ENCODE measurements at regions not wholly inside any gene's neighbourhood (a gene's known extent, or its start where the extent isn't known, plus 50 kb on each side); places are given as distances from the start of the nearest gene placed in this dataset.

DNA sequence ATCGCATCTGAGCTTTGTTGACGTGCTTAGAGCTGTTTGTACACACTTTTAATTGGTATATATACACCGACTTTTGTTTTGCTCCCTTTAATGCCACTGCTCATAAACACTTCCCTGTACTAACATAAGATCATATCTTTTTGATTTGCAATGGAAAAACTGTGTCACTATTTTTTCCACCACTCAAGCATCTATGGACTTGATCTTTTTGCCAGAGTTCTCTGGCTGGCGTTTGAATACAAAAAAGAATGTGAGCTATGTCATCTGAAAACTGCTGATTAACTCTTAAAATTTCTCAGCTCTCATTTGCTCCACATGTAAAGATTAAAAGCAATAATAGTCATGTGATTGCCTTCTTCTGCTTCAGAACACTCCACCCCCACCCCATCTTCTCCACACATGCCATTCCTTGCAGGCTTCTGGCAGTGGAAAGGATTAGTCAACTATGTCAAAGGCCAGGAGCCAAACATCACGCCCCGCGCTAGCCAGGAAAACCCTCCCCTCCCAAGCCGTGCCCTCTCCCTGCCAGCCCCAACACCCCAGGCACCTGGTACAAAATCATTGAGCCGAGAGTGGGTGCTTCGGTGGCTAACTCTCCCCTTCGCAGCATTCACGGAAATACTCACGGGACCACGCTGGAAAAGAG, 123.4 kb upstream of the MEF2A start:
- no peak overlapping the region for H3K4me3 Mint-ChIP-seq (ENCODE audit: unreplicated experiment)
- H3K4me3 ChIP-seq (ENCODE audit: low read depth, low read length): no peak overlapping the region
- intact Hi-C loops (cut with micrococcal nuclease; ENCODE audit: unreplicated experiment): no loop called here
- no peak for TF ChIP-seq CTCF (IDR thresholded peaks at IDR 0.05; ENCODE audit: insufficient read depth in 1 of 2, low read depth in 1 of 2, low read length in 1 of 2, severe bottlenecking in 1 of 2, unreplicated experiment in 1 of 2)
- DNase-seq: no peak
- H3K36me3 ChIP-seq (ENCODE audit: control insufficient read depth, insufficient read depth, low read length): no peaks in the 10 kb centered on the region
- no TSS peak for BruUV-seq (replicated peaks)
- no peaks in the 10 kb centered on the region for H3K36me3 Mint-ChIP-seq (ENCODE audit: insufficient read depth, unreplicated experiment)
- no peaks in the 10 kb centered on the region for H3K9me3 ChIP-seq
- H3K27me3 Mint-ChIP-seq (ENCODE audit: insufficient read depth, unreplicated experiment): peaks cover 3% of the 10 kb centered on the region
- no peaks in the 10 kb centered on the region for H3K4me1 Mint-ChIP-seq (ENCODE audit: low read depth, unreplicated experiment)
- CTCF ChIA-PET: no interaction called here
- no peaks in the 10 kb centered on the region for H3K27me3 ChIP-seq (replicated peaks; ENCODE audit: control insufficient read depth, insufficient read depth, low read length)
- H3K27ac Mint-ChIP-seq (ENCODE audit: unreplicated experiment): no peak overlapping the region
- no peaks in the 10 kb centered on the region for H3K9me3 Mint-ChIP-seq (ENCODE audit: unreplicated experiment)
- no peaks in the 10 kb centered on the region for H3K4me1 ChIP-seq
- POLR2A ChIA-PET: no interaction called here

DNA sequence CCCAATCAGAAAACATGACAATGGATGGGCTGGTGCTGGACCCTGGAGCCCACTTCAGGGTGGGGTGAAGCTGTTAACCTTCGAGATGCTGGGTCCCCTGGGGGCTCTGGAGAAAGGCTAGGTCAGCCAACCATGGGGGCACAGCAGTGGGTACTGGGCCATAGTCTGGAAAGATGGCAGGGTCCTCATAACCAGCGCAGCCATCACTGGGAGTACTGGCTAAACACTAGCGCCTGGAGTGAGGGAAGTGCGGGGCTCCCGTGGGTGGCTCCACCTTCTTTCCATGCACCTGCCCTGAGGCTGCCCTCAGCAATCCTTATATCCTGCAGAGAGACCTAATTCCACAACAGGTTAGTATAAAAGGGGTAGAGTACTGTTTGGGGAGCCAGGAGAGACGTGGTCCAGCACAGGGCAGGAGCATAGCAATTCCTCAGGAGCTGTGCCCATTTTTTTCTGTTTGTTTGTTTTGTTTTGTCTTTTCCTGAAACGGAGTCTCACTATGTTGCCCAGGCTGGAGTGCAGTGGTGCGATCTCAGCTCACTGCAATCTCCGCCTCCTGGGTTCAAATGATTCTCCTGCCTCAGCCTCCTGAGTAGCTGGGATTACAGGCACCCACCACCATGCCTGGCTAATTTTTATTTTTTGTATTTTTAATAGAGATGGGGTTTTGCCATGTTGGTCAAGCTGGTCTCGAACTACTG, 122.6 kb upstream of the MEF2A start:
- no peaks in the 10 kb centered on the region for H3K36me3 Mint-ChIP-seq (ENCODE audit: insufficient read depth, unreplicated experiment)
- no peak overlapping the region for H3K4me3 Mint-ChIP-seq (ENCODE audit: unreplicated experiment)
- H3K27me3 ChIP-seq (replicated peaks; ENCODE audit: control insufficient read depth, insufficient read depth, low read length): no peaks in the 10 kb centered on the region
- H3K36me3 ChIP-seq (ENCODE audit: control insufficient read depth, insufficient read depth, low read length): no peaks in the 10 kb centered on the region
- H3K27me3 Mint-ChIP-seq (ENCODE audit: insufficient read depth, unreplicated experiment): peaks cover 3% of the 10 kb centered on the region
- TF ChIP-seq CTCF (IDR thresholded peaks at IDR 0.05; ENCODE audit: insufficient read depth in 1 of 2, low read depth in 1 of 2, low read length in 1 of 2, severe bottlenecking in 1 of 2, unreplicated experiment in 1 of 2): no peak
- DNase-seq: no peak
- H3K4me1 Mint-ChIP-seq (ENCODE audit: low read depth, unreplicated experiment): no peaks in the 10 kb centered on the region
- H3K27ac Mint-ChIP-seq (ENCODE audit: unreplicated experiment): no peak overlapping the region
- CTCF ChIA-PET: no interaction called here
- H3K9me3 ChIP-seq: no peaks in the 10 kb centered on the region
- intact Hi-C loops (cut with micrococcal nuclease; ENCODE audit: unreplicated experiment): no loop called here
- H3K4me3 ChIP-seq (ENCODE audit: low read depth, low read length): no peak overlapping the region
- no peaks in the 10 kb centered on the region for H3K4me1 ChIP-seq
- no peaks in the 10 kb centered on the region for H3K9me3 Mint-ChIP-seq (ENCODE audit: unreplicated experiment)
- POLR2A ChIA-PET: no interaction called here
- no TSS peak for BruUV-seq (replicated peaks)

DNA sequence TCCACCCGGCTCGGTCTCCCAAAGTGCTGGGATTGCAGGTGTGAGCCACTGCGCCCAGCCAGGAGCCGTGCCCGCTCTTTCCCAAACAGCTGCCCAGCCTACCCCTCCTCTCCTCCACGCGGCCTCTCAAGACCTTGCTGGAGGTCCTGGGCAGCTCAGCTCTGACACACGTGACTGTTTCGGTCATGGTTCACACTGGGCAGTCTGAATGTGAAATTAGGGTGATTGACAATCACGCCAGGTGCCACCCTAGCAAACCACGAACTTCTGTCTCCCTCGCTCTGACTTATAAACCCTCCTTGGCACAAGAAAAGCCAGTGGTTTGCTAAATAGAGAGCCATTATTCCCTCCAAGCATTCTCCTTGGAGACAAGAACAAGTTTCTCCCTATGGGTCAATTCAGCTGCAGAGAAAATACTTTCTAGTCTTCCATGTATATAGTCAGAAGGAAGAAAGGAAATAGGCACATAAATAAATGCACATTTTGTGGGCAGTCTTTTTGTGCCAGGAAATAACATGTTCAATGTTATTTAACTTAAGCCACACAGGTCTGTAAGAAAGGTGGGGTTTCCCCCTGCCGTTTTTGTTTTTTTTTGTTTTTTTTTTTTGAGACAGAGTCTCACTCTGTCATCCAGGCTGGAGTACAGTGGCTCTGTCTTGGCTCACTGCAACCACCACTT, 121.9 kb upstream of the MEF2A start:
- Histone ChIP-seq H3K36me3 (ENCODE audit: control insufficient read depth, insufficient read depth, low read length) (no peaks in the 10 kb centered on the region), H3K9me3 (no peaks in the 10 kb centered on the region), H3K4me3 (ENCODE audit: low read depth, low read length) (no peak overlapping the region), H3K4me1 (no peaks in the 10 kb centered on the region), H3K27me3 (replicated peaks; ENCODE audit: control insufficient read depth, insufficient read depth, low read length) (no peaks in the 10 kb centered on the region)
- ChIA-PET POLR2A (no interaction called here), CTCF (no interaction called here)
- Mint-ChIP-seq H3K36me3 (ENCODE audit: insufficient read depth, unreplicated experiment) (no peaks in the 10 kb centered on the region), H3K27ac (ENCODE audit: unreplicated experiment) (no peak overlapping the region), H3K27me3 (ENCODE audit: insufficient read depth, unreplicated experiment) (peaks cover 3% of the 10 kb centered on the region), H3K4me3 (ENCODE audit: unreplicated experiment) (no peak overlapping the region), H3K4me1 (ENCODE audit: low read depth, unreplicated experiment) (no peaks in the 10 kb centered on the region), H3K9me3 (ENCODE audit: unreplicated experiment) (no peaks in the 10 kb centered on the region)
- no peak for TF ChIP-seq CTCF (IDR thresholded peaks at IDR 0.05; ENCODE audit: insufficient read depth in 1 of 2, low read depth in 1 of 2, low read length in 1 of 2, severe bottlenecking in 1 of 2, unreplicated experiment in 1 of 2)
- no TSS peak for BruUV-seq (replicated peaks)
- DNase-seq: no peak
- intact Hi-C loops (cut with micrococcal nuclease; ENCODE audit: unreplicated experiment): no loop called here

Measured in Caco-2 (cell line).